DMS114 treated with DMSO at 0.1 percent for 48 hours (cell line): ENCODE measurements at regions not wholly inside any gene's neighbourhood (a gene's known extent, or its start where the extent isn't known, plus 50 kb on each side); places are given as distances from the start of the nearest gene placed in this dataset.
"Not testable (repeated sequence)": the region's sequence is repeated elsewhere in the genome, so short reads cannot be mapped to it uniquely, and the experiment has no call there.

ENCODE experiments used
- DNase-seq: peaks from one replicate; lab custom pipeline; 2025; ENCODE audit not compliant: unreplicated experiment; lab: John Stamatoyannopoulos, UW

GRCh38 chr16:51516960-51517359, 365.9 kb upstream of the SALL1 start:
- DNase-seq = not testable (repeated sequence)

- no peak for DNase-seq
Measured at GRCh38 chr16:51510416-51510815, 359.3 kb upstream of the SALL1 start.

GRCh38 chr16:51509336-51509735, 358.3 kb upstream of the SALL1 start:
- no peak for DNase-seq

GRCh38 chr16:51508490-51509212, 357.6 kb upstream of the SALL1 start:
- DNase-seq = no peak

- no peak for DNase-seq
Measured at GRCh38 chr16:51507286-51507685, 356.2 kb upstream of the SALL1 start.

GRCh38 chr16:51500306-51500705, 349.2 kb upstream of the SALL1 start:
- DNase-seq = no peak

GRCh38 chr16:51497541-51498211, 346.6 kb upstream of the SALL1 start:
- no peak for DNase-seq

- no peak for DNase-seq
Measured at GRCh38 chr16:51490866-51491265, 339.8 kb upstream of the SALL1 start.

GRCh38 chr16:51487880-51488279, 336.8 kb upstream of the SALL1 start:
- no peak for DNase-seq

GRCh38 chr16:51474414-51475091, 323.5 kb upstream of the SALL1 start:
- DNase-seq = no peak

GRCh38 chr16:51473091-51473490, 322.0 kb upstream of the SALL1 start:
- no peak for DNase-seq

- DNase-seq = no peak
Measured at GRCh38 chr16:51470492-51470891, 319.4 kb upstream of the SALL1 start.

- no peak for DNase-seq
Measured at GRCh38 chr16:51464996-51465395, 313.9 kb upstream of the SALL1 start.

GRCh38 chr16:51461255-51461654, 310.2 kb upstream of the SALL1 start:
- no peak for DNase-seq

GRCh38 chr16:51458356-51459140, 307.5 kb upstream of the SALL1 start:
- no peak for DNase-seq

GRCh38 chr16:51457775-51458174, 306.7 kb upstream of the SALL1 start:
- DNase-seq = no peak

- DNase-seq = no peak
Measured at GRCh38 chr16:51455398-51455797, 304.3 kb upstream of the SALL1 start.

- DNase-seq = no peak
Measured at GRCh38 chr16:51453251-51453650, 302.2 kb upstream of the SALL1 start.

- no peak for DNase-seq
Measured at GRCh38 chr16:51450909-51451308, 299.8 kb upstream of the SALL1 start.

GRCh38 chr16:51450376-51450775, 299.3 kb upstream of the SALL1 start:
- no peak for DNase-seq

- no peak for DNase-seq
Measured at GRCh38 chr16:51449441-51449840, 298.4 kb upstream of the SALL1 start.
